ENCODE measurements at regions not wholly inside any gene's neighbourhood (a gene's known extent, or its start where the extent isn't known, plus 50 kb on each side); places are given as distances from the start of the nearest gene placed in this dataset.

- no peak for DNase-seq
These were observed 109.8 kb upstream of the ZC3H12C start for GRCh38 chr11:109983358-109983757.

GRCh38 chr11:109984634-109985289, 108.4 kb upstream of the ZC3H12C start:
- DNase-seq = no peak

DNA sequence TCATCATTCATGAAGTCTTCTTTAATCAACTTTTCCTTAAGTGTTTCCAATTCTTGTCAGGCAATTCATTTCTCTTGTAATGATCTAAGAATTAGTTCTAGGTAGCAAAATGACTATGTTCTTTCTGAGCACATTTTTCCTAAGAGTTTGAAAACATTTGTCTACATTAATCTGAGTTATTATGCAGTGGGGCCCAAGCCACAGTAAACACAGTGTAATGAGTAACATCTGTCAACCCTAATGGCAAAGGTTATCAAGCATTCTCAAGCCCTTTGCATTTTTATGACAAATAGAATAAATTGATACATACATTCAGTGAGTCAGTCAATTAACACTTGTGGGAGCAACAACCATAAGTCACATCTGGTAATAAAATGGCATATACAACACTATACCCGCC, 106.7 kb upstream of the ZC3H12C start:
- DNase-seq = no peak

- DNase-seq = no peak
These were observed 101.4 kb upstream of the ZC3H12C start for GRCh38 chr11:109991835-109992234.

DNA sequence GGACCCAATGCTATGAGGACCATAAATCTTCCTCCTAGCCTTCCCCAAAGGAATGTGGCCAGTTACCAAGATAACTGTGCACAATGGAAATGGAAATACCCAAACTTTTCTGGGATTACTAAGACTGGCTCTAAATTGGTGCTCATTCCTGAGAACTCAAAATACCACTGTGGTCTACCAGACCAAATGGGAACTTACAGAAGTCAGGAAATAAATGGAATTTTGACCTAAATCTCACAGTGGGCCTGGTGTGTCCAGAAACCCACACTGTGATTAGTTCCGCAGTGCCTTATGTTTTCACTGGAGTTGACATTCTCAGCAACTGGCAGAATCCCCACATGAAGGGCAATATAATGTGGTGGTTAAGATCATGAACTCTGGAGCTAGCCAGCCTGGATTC, 99.4 kb upstream of the ZC3H12C start:
- DNase-seq = no peak

DNA sequence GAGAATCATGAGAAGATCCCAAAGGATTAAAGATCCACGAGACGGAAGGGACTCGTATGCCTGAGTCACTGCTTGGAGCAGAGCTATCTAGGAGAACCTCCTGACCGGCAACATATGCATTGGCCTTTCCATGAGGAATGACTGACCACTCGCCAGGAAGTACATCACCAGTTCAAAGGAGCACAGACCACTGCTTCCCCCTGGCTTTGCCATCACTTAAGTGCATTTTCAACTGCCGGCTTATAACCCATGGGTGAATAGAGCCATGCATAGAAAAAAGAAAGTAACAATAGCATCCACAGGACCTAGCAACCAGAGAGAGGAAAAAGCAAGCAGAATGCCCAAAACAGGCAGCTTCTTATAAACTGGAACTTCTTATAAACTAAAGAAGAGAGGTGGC, 98.3 kb upstream of the ZC3H12C start:
- no peak for DNase-seq

DNA sequence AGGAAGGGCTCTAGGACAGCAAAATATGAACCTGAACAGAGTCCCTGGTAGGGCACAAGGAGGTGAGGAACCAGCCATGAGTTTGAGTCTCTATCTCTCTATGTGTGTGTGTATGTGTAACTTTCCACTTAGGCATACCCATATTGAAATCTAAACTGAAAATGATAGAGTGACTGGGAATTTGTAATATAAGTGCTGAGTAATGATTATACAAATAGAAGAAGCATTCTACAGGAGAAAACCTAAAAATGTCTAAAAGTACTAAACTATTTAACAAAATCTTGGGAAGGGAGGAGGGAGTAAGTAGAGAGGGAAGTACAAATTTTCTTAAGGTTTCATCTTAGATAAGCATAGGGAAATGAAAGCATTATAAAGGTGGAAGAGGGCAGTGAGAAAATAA, 97.1 kb upstream of the ZC3H12C start:
- no peak for DNase-seq

GRCh38 chr11:109998921-109999320, 94.3 kb upstream of the ZC3H12C start:
- DNase-seq = no peak

GRCh38 chr11:110000031-110000502, 93.1 kb upstream of the ZC3H12C start:
- DNase-seq = no peak

DNA sequence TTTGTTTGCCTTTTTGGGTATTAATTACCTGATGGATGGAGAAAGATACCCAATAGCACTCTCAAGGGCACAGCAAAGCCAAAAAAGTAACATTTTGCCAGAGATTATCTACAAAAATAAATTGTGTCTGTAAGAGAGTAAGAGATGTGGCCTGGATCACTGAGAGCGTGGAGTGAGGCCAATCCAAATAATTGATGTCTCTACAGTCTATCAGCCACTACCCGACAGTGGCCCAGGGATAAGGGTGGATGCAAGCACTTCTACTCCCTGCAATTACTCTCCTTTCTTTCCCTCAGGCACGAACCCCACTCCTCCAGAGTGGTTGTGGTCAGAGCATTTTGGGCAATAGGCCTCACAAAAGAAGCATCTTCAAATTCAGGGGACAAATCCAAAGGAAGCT, 92.3 kb upstream of the ZC3H12C start:
- DNase-seq = no peak

GRCh38 chr11:110003426-110003825, 89.8 kb upstream of the ZC3H12C start:
- DNase-seq = no peak

GRCh38 chr11:110011595-110011994, 81.6 kb upstream of the ZC3H12C start:
- no peak for DNase-seq

DNA sequence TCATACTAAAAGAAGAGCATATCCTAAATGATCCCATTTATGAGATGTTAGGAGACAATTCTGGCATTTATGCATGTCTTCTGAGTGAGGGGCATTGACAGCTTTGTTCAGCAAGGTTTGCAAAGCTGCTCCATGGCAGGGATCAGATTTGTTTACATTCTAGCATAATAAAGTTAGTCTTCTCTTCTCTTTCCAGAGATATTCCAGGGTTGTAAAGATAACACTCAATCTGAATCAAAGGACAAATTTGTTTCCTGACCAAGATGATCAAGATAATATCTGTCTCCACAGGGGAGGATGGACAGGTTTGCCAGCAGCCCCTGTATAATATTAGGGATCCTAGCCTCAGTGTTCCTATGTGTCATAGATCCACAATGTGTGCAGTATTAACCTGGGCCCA, 77.5 kb upstream of the ZC3H12C start:
- DNase-seq = no peak

DNA sequence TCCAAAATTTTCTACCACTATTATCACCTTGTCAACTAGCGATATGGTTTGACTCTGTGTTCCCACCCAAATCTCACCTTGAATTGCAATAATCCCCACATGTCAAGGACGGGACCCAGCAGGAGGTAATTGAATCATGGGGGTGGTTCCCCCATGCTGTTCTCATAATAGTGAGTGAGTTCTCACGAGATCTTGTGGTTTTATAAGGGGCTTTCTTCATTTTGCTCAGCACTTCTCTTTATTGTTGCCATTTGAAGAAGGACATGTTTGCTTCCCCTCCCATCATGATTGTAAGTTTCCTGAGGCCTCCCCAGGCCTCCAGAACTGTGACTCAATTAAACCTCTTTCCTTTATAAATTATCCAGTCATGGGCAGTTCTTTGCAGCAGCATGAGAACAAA, 73.5 kb upstream of the ZC3H12C start:
- no peak for DNase-seq

DNA sequence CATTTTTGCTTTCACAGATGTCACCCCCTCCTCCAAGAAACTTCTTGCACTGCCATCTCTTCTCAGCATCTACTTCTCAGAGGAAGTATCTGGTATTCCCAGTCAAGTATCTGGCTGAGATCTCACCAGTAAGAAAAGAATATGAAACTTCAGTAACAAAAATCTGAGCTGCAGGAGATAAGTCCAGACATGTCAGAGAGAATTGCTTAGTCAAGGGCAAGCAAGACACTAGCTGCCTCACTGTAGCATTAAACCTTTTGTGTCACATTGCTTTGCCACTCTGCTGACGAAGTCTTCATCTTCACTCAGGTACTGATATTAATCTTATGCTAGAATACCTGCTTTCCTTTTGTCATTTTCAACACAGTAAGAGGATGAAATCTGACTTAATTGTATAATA, 70.6 kb upstream of the ZC3H12C start:
- DNase-seq = no peak

- no peak for DNase-seq
These were observed 69.5 kb upstream of the ZC3H12C start for GRCh38 chr11:110023711-110024110.

DNA sequence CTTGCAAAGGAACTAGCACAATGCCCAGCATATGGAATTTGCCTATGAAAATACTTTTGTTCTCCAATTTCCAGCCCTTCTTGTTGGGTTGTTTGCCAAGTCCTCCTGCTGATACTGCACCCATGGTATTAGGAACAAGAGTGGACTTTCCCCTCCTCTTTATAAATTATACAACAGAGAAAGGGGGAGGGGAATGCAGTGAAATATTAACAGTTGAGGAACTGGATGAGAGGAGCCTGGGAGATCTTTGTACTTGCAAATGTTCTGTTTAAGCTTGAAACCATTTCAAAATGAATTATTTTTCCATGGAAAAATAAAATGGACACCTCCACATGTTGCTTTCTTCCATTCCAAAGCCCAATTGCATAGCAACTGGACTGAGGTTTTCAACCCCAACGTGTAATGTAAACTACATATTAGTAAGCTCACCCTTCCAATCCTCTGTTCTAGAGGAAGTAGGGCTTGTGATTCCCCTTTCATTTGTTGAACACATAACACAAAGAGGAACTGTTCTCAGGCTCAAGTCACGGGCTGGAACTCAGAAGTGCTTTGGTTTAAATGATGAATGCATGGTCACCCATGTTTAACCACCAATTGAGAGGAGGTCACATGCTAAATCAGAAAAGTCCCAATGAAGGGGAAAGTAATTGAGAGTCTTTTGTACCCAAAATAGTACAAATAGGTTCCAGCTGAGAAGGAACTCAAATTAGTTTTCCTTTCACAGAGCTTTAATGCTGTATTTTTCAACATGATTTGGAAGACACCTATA, 66.2 kb upstream of the ZC3H12C start:
- no peak for DNase-seq

DNA sequence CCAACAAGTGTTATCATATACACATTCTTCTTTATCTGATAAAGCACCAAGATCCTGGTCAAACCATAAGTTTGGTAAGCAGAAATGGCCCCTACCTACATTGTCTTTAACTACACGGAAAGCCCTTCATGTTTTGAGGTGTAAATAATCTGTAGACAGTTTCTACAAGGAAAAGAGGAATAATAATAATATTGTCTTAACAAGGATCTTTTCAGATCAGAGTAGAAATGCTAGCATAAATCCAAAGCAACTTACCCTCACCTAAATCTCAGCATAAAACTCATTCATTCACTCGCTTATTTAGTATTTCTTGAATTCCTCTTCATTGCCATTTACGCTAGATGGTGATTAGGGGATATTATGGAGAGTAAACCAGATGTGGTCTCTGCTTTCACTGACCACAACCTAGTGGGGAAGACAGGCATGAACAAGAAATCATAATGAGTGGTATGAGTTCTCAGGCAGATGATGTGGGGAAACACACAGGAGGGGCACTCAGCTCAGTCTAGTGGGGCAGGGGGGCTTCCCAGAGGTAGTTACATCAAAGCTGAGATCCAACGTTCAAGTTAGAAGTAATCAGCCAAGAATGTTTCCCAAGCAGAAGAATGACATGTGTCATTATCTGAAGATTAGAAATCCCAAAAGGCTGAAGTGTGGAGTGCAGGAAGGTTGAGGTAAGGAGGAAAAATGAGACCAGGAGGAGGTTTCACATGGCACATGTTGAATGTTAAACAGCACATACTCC, 65.4 kb upstream of the ZC3H12C start:
- no peak for DNase-seq

- DNase-seq = no peak
These were observed 64.3 kb upstream of the ZC3H12C start for GRCh38 chr11:110028921-110029320.

GRCh38 chr11:110029714-110030113, 63.5 kb upstream of the ZC3H12C start:
- DNase-seq = no peak

DNA sequence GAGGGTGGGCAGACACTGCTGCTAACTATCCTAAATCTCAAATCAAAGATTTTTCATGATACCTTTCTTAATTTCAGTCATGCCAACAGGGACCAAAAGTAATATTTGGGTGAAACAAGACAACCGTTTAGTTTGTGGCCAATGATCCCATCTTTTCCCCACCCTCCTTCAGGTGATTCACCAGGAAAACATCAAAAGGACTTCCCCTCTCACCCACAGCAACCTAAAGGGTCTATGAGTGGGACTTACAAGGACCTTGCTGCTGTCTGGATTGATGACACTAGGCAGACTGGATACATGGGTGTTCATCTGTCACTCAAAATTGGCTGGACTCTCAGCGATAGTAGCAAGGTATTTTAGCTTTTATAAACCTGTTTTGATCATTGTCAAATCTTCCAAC, 62.0 kb upstream of the ZC3H12C start:
- DNase-seq = no peak

GRCh38 chr11:110032259-110032658, 60.9 kb upstream of the ZC3H12C start:
- no peak for DNase-seq

DNA sequence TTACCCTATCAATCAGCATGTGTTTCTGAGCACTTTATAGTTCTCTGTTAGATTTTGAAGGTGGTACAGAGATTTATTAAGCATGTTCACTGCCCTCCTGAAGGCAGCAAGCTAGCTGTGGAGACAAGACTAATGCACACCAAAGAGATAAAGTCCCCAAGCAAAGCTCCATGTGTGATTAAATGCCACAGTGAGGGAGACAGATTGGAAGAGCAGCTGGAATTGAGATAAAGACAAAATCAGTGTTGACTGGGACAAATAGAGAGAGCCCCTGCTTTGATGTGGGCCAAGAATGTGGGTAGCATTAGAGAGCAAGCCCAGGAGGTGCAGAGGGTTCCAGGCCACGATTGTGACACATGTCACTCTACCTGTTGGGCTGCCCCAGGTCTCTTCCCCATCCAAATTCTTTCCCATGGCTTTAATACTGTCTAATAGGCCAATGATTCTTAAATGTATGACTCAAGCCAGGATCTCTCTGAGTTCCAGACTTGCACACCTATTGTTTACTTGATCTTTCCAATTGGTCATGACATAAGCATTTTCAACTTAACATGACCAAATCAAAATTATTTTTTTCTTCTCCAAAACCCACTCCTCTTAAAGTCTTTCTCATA, 60.1 kb upstream of the ZC3H12C start:
- DNase-seq = no peak

- no peak for DNase-seq
These were observed 58.4 kb upstream of the ZC3H12C start for GRCh38 chr11:110034806-110035205.

All from activated CD4-positive, alpha-beta T cell treated with anti-CD3 and anti-CD28 coated beads for 4 hours (primary cell).